ENCODE measurements at regions not wholly inside any gene's neighbourhood (a gene's known extent, or its start where the extent isn't known, plus 50 kb on each side); places are given as distances from the start of the nearest gene placed in this dataset.

DNA sequence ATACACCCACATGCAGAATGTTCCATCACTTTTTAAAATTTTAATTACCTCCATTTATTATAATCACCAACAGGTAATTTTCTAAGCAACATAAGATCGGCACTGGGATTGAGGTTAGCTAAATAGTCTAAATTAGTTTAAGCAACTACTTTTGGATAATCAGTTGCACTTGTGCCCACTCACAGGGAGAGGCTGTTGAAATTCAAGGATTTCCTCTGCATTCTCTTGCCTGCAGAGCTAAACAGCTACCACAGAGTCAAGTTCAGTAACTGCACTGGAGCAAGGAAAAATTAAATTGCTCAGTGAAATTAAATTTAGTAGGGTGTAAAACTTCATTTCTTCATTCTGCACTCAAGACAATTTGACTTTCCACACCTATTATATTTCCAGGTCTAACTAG lies 120.7 kb upstream of the CCDC28A start:
- H4K20me1 ChIP-seq (ENCODE audit: insufficient read depth): no peaks in the 10 kb centered on the region
- H3K4me2 ChIP-seq: no peak overlapping the region
- no peaks in the 10 kb centered on the region for H3K79me2 ChIP-seq (ENCODE audit: insufficient read depth, low read depth)
- H3K36me3 ChIP-seq (ENCODE audit: insufficient read depth): no peaks in the 10 kb centered on the region
- H3K4me1 ChIP-seq (ENCODE audit: low read depth, poor library complexity, severe bottlenecking): no peaks in the 10 kb centered on the region
- no peak overlapping the region for H3K4me3 ChIP-seq (IDR thresholded peaks at IDR 0.05; ENCODE audit: insufficient read depth, low read depth, low read length)
- TF ChIP-seq CTCF (conservative IDR thresholded peaks at IDR 0.05; ENCODE audit: low read depth, low read length): no peak
- H3K27me3 ChIP-seq (ENCODE audit: insufficient read depth, low read depth): no peaks in the 10 kb centered on the region
- no peak overlapping the region for H2AFZ ChIP-seq (ENCODE audit: low read depth)
- H3K9ac ChIP-seq: no peak overlapping the region
- H3K27ac ChIP-seq: no peak overlapping the region

GRCh38 chr6:138653435-138653834 lies 120.1 kb upstream of the CCDC28A start:
- H3K4me3 ChIP-seq (IDR thresholded peaks at IDR 0.05; ENCODE audit: insufficient read depth, low read depth, low read length): no peak overlapping the region
- H4K20me1 ChIP-seq (ENCODE audit: insufficient read depth): no peaks in the 10 kb centered on the region
- no peak overlapping the region for H3K9ac ChIP-seq
- TF ChIP-seq CTCF (conservative IDR thresholded peaks at IDR 0.05; ENCODE audit: low read depth, low read length): no peak
- no peak overlapping the region for H2AFZ ChIP-seq (ENCODE audit: low read depth)
- H3K79me2 ChIP-seq (ENCODE audit: insufficient read depth, low read depth): no peaks in the 10 kb centered on the region
- H3K4me2 ChIP-seq: no peak overlapping the region
- no peaks in the 10 kb centered on the region for H3K27me3 ChIP-seq (ENCODE audit: insufficient read depth, low read depth)
- H3K27ac ChIP-seq: no peak overlapping the region
- H3K4me1 ChIP-seq (ENCODE audit: low read depth, poor library complexity, severe bottlenecking): no peaks in the 10 kb centered on the region
- H3K36me3 ChIP-seq (ENCODE audit: insufficient read depth): no peaks in the 10 kb centered on the region

- Histone ChIP-seq H2AFZ (ENCODE audit: low read depth) (no peak overlapping the region), H3K27ac (no peak overlapping the region), H3K9ac (no peak overlapping the region), H3K36me3 (ENCODE audit: insufficient read depth) (no peaks in the 10 kb centered on the region), H3K4me1 (ENCODE audit: low read depth, poor library complexity, severe bottlenecking) (no peaks in the 10 kb centered on the region), H3K4me2 (no peak overlapping the region), H4K20me1 (ENCODE audit: insufficient read depth) (no peaks in the 10 kb centered on the region), H3K27me3 (ENCODE audit: insufficient read depth, low read depth) (no peaks in the 10 kb centered on the region), H3K4me3 (IDR thresholded peaks at IDR 0.05; ENCODE audit: insufficient read depth, low read depth, low read length) (no peak overlapping the region), H3K79me2 (ENCODE audit: insufficient read depth, low read depth) (no peaks in the 10 kb centered on the region)
- TF ChIP-seq CTCF (conservative IDR thresholded peaks at IDR 0.05; ENCODE audit: low read depth, low read length): no peak
Observed at GRCh38 chr6:138654715-138655634, 118.6 kb upstream of the CCDC28A start.

- Histone ChIP-seq H3K4me1 (ENCODE audit: low read depth, poor library complexity, severe bottlenecking) (no peaks in the 10 kb centered on the region), H2AFZ (ENCODE audit: low read depth) (no peak overlapping the region), H3K27ac (no peak overlapping the region), H3K9ac (no peak overlapping the region), H3K79me2 (ENCODE audit: insufficient read depth, low read depth) (no peaks in the 10 kb centered on the region), H3K27me3 (ENCODE audit: insufficient read depth, low read depth) (no peaks in the 10 kb centered on the region), H3K4me3 (IDR thresholded peaks at IDR 0.05; ENCODE audit: insufficient read depth, low read depth, low read length) (no peak overlapping the region), H3K4me2 (no peak overlapping the region), H4K20me1 (ENCODE audit: insufficient read depth) (no peaks in the 10 kb centered on the region), H3K36me3 (ENCODE audit: insufficient read depth) (no peaks in the 10 kb centered on the region)
- no peak for TF ChIP-seq CTCF (conservative IDR thresholded peaks at IDR 0.05; ENCODE audit: low read depth, low read length)
Observed at GRCh38 chr6:138655828-138656227, 117.7 kb upstream of the CCDC28A start.

All from KMS-11 (cell line).